Activated T-cell treated with anti-CD3 and anti-CD28 coated beads for 1 hour (primary cell): ENCODE measurements at regions not wholly inside any gene's neighbourhood (a gene's known extent, or its start where the extent isn't known, plus 50 kb on each side); places are given as distances from the start of the nearest gene placed in this dataset.
"Not testable (repeated sequence)": the region's sequence is repeated elsewhere in the genome, so short reads cannot be mapped to it uniquely, and the experiment has no call there.

Source experiments
- DNase-seq: peaks from one replicate; pipeline ENCODE4 v3.0.0-alpha.2; 2020; ENCODE audit warnings: low read depth

DNA sequence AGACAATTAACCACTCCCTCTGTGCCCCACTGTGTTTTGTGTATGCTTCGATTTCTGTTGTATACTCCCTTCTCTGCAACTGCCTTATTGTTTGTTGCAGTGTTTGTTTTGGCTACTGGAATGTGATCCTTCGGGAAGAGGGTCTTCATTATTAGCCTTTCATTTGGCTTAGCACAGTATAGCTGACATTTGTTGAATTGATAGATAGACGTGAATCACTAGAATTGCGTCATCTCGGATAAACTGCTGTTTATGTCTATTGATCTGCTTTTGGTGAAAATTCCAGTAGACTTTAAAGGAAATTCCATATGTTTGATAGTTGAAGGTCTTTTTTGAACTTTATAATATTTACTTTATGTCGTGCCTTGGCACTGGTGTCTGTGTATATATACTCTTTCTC is 189.9 kb upstream of the EYA4 start:
- DNase-seq: no peak

DNA sequence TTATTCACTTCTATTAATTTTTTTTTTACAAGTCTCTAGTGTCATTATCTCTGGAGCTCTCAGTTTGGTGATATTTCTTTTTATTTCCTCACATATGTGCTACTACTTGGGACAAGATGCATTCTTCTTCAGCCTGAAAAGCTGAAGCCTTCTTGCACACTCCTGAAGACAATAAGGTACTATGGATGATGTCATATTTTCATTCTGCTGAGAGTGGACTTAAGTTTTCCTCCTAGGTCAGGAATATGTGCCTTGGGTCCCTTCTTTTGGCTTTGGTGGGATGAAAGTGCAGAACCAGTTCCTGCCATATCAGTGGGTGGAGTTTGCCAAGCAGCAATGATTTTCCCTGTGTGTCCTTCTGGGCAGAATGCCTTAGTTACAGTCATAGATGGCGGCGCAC is 188.7 kb upstream of the EYA4 start:
- no peak for DNase-seq

DNA sequence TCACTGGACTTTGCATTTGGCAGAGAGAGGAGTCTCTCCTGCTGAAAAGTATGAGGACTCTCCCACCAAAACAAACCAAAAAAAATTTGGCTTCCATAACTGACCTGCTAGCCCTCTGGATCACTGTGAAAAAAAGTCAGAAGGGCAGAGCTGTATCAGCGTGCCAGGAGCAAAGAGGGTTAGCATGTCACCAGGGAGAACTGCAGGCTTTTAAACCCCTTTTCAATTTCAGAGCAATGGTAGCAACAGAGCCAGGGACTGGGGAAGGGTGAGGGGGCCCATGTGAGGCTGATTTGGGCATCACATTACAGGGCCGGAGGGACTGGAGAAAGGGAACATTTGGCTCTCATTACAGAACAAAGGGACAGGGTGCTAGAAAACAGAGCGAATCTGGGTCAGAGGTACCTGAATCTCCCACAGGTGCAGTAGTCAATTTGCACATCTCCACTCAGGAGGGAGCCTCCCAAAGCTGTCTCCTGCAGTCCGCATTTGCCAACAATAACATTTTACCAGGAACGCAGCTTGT is 185.7 kb upstream of the EYA4 start:
- DNase-seq: no peak

DNA sequence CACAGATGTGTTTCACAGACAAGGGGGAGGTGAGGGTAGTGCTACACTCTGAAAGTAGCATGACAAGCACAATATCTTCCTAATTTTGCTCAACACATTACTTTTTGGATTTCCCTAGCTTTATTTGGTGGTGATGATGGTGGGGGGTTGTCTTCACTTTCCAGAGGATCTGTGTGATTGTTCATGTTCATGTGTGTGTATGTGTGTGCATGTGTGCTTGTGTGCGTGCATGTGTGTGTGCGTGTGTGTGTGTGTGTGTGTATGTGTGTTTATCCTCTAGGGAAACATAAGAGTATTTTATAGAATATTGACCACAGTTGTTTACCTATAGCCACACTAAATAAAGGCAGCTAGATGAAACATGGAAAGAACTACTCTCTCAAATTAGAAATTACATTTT is 183.8 kb upstream of the EYA4 start:
- no peak for DNase-seq

DNA sequence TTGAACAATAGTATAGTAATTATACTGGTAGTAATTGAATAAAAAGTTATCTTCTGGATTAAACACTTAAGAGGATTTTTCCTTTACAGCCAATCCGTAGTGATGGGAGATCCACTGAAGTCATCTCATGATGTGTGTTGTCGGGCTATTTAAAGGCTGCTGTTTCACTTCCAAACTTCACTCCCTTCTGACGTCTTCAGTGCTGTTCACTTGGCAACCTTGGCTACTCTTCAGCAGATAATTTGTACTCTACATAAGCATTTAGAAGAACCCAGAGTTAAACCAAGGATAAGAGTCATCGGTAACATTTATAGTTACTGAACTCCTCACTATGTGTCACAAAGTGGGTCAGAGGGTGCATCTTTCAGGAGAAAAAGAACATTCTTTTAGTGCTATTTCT is 179.1 kb upstream of the EYA4 start:
- no peak for DNase-seq

DNA sequence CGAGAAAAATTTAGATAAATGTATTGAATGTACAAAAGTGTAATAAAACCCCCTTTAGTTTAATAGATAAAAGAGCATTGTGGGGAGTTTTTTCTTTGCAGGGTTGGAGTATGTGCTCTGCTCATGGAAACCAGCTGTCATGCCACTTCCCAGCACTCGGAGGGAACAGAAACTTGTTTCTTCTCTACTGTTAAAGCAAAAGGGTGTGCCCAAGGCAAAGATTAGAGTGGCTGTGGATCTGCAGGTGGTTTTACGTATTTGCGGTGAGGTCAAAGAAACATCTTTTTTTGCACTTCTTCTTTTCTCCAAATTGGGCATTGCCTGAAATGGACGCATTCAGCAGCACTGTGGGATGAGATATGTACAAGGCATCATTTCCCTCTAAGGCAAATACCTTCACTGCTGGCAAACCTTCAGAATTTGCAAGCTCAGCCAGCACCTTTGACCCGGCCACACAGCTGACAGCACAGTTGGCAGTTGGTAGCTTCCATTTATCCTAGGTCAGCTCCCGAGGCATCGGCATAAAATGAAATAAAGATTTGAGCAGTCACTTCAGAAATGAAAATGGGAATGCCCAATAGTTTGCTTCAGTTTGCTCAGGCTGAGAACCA is 178.4 kb upstream of the EYA4 start:
- no peak for DNase-seq

DNA sequence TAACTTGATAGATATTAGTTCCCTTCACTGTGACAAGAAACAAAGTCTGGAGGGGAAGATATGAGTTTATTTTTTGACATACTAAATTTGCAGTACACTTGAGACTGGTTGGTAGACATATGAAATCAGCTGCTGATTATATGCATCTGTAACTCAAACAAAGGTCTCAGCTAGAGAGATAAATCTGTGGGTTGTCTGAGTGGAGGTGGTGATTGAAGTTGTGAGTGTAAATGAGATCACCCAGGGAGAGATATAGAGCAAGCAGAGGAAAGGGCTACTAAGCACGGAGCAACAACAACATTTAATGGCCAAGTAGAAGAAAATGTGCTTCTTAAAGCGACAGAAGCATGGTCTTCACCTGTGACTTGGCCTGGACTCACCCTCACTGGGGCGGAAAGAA is 173.2 kb upstream of the EYA4 start:
- no peak for DNase-seq

DNA sequence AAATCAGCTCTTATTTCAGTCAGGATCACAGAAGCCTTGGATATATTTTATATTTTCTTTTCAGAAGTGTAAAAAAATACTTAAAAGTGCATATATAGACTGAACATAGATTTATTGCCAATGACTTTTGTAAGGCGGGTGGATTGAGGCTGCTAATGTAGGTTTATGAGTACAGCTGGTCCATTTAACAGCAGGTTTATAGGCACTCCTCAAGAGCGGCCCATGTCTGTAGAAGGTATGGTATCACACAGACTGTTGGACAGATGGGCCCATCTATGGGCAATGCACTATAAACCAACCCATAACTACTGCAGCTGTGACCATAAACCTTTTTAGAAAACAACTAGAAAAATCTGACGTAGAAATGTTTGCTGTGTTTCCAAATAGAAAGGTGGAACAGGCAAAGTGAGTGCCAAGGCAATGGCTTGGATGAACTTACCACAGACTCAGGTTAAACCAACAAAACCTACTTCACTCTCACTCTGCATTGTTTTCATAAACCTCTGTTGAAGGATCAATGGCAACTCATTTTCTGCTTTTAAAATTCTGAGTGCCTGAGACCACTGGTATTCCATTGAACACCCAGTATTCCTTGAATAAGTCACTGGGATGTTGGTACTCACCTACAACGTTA is 170.6 kb upstream of the EYA4 start:
- no peak for DNase-seq

DNA sequence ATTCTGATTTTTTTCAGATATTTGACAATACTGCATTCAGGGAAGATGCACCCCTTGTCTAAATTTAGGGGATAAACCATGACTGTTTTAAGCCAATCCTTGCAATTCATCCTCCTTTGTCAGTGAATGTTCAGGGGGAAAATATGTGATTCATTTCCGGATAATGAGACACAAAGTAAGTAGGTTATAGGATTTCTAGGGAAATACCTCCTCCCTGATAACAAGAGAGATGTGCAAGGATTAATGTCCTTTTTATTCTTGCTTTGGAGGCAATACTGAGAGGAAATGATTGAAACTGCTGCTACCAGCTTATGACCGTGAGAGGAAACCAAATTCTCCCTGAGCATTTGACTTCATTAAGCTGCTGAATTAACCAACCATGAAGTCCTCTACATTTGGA is 161.3 kb upstream of the EYA4 start:
- DNase-seq: no peak

DNA sequence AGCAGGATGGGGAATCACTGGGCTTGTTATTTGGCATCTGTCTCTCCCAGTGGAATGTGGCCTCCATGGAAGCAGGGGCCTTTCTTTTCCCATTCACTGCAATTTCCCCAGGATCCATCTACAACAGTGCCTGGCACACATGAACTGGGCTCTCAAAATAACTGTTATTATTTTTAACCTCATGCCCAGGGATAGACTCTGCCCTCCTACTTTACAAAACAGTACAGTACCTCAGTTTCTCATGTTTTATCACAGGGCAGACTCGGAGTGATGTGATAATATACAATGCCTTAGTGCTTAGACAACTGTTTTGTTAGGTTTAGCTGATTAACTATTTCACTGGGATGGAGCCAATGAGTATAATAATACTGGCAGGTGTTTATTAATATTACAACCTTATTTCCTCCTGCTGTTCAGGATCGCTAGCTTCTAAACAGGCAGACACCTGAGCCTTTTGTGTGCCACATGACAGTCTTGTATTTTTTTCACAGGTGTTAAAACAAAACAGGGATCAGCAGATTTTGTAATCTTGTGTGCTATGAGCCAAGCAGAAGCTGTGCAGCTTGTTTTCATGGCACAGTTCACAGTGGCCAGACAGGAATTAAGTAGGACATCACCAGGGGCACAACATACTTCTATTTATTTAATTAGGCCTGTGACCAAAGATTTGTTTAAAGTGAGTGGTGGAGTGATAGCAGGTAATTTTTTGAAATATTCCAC is 157.7 kb upstream of the EYA4 start:
- no peak for DNase-seq

DNA sequence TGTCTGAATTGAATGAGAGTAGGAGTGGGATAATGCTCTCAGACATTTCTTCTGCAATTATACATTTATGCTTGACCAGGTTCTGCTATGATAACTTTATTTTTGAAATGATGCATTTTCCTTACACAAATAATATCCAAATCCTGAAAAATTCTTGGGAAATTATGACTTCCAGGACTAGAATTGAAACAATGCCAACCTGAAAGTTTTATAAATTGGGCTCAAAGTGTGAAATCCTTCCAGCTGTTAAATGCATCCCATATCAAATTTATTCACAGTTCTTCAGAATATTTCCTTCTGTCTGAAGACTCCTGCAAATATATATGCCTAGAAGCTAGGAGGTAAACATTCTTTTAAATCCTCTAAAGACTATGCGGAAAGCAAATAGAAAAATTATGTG is 155.7 kb upstream of the EYA4 start:
- no peak for DNase-seq

DNA sequence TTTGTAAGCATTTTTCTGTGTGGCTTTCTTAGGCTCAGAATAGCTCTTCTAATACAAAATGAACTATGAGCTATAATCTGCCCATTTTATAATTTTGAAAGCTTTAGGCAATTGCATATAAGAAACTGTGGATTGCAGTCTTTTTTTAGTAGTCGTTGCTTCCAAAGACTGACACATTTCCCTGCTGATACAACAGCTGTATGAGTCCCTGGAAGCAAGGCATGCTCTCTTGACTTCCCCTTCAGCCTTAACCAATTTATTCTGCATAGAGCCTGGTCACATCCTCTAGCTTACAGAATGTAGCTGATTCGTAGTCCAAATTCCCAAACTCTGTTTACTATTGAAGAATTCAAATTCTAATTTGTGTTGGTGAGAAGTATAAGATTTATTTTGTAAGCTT is 155.3 kb upstream of the EYA4 start:
- DNase-seq: no peak

DNA sequence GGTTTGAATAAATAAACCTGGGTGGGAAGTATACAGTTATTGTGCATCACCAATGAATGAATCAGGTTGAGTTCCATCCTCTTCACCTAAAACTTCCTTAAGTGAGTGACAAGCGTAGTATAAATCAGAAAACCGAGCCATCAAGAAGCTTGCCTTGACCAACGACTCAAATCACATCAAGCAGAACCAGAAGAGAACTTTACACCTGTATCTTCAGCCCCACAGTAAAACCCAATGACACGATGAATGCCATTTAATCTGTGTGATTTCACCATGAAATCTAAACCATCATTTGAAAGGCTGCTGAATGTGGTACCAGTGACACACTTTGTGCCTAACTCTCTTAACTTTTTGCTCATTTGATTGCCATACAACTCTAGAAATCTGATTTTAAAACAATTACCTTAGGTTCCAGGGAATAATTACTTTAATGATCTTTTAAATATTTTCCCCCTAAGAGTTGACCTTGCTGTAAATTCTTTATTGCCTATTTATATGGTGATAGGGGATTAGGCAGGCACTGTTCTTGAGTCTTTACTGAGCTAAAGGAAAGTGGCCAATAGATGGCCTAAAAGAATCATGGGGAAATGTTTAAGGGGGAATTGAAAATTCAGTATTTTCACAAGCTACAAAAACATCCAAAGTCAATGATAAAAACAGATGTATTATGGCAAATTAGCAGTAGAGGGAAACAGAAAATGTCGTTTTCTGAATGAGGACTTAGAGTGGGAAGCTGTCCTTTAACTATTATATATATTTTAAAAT is 152.0 kb upstream of the EYA4 start:
- DNase-seq: no peak

DNA sequence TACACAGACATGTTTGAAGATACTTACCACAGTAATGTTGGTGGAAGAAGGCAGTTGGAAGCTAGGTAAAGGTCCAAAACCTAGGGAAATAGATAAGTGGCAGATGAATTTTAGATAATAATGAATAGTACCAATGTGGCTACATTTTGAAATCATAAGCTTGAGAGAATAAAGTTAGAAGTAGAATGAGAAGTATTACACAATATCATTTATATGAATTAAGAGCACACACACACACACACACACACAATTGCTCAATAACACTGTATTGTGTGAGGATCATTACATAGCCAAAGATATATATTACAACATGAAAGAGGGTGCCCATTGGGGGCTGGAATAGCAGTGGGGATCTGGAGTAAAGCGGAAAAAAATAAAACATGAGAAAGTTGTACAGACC is 149.0 kb upstream of the EYA4 start:
- no peak for DNase-seq

DNA sequence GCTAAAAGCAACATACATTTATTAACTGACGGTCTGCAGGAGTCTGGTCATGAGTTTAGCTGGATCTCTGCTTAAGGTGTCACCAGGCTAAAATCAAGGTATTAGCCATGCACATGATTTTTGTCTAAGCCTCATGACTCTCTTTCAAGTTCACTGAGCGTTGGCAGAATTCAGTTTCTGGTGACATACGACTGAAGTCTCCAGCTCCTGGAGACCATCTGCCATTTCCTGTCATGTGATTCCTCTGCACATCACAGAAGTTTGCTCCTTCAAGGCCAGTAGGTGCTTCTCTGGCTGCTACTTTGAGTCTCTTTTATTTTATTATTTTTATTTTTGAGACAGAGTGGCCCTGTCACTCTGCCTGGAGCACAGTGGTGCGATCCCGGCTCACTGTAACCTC is 148.4 kb upstream of the EYA4 start:
- DNase-seq: no peak

DNA sequence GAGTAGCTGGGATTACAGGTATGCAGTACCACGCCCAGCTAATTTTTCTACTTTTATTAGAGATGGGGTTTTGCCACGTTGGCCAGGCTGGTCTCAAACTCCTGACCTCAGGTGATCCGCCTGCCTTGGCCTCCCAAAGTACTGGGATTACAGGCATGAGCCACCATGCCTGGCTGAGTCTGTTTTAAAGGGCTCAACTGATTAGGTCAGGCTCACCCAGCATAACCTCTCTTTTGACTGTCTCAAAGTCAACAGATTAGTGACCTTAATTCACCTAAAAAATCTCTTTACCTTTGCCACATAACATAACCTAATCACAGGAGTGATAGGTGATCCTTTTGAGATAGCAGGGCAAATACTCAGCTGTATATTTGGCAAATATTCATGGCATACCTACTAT is 147.9 kb upstream of the EYA4 start:
- not testable (repeated sequence) for DNase-seq

DNA sequence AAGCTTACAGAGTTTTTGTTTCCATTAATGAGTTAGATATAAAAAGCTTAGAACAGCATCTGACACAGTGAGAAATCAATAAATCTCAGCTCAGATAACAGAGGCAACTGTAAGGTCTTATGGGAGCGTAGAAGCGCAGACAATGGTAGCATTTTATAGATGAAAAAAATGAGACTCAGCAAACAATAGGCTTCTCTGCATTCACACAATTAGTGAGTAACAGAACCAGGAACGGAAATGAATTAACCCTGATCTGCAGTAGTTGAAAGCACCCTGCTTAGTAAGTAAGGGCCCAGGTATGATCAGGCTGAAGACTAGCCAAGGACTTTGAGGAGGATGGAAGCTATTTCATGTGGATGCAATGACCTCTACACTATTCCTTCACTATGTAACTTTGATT is 147.2 kb upstream of the EYA4 start:
- no peak for DNase-seq

DNA sequence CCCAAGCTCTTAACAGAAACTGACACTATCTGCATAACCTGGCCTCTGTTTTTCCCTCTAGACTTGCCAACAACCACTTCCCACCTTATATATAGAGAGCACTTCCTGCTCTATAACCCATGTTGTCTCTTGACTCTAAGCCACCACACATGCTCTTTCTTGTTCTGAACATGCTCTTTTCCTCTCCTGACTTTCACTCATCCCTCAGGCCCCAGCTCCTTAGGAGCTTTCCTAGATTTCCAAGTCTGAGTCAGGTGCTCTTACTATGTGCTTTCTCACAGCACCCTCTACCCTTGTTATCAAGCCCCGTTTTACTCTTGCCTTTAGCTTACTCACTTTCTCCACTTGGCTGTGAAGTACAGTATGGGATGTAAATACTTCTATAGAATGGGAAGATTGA is 143.9 kb upstream of the EYA4 start:
- no peak for DNase-seq

DNA sequence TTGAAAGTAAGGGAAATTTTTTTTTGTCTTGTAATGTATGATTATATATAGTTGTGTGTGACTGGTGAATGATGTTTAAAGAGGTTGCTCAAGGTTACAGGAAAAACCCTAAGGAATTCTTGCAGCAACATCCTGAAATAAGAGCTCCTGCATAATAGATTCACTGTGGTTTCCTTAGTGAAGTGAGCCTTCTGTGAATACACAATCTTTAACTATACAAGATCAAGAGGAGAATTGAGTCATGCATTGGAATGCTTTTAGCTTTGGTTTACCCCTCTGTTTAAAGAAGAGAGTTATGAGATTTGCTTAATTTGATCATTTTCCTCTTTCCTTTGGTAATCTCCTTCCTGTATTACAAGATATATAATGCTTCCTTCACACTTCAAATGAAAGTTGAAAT is 141.6 kb upstream of the EYA4 start:
- DNase-seq: no peak

DNA sequence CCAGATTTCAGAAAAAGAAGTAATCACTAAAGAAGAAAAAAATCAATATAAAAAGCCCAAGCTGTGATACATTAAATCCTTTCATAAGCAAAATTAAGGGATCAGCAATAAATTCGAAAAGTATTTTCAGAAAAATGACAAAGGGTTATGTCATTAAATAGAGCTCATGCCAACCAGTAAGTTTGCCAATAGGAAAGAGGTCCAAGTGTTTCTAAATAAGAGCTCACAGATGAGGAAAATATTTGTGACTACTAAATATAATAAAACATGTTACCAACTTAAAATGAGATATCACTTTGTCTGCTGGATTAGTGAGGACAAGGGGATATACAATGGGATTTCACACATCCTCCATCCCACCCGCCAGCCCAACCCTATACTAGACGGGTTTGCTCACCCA is 140.3 kb upstream of the EYA4 start:
- DNase-seq: no peak

DNA sequence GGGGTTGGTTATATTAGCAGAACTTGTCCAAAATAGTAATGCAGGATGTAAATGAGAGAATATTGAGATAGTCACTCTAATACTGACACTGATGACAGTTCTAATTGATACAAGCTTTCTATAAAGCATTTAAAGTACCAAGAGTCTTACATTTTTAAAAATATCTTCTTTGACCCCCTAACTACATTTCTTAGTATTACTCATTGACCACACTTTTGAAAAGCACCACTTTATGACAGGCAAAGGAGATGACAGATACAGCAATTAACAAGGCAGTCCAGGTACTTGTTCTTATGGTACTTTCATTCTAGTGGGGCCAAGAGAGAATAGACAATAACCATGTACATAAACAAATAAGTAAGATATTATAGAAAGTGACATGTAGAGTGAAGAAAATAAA is 139.4 kb upstream of the EYA4 start:
- no peak for DNase-seq

DNA sequence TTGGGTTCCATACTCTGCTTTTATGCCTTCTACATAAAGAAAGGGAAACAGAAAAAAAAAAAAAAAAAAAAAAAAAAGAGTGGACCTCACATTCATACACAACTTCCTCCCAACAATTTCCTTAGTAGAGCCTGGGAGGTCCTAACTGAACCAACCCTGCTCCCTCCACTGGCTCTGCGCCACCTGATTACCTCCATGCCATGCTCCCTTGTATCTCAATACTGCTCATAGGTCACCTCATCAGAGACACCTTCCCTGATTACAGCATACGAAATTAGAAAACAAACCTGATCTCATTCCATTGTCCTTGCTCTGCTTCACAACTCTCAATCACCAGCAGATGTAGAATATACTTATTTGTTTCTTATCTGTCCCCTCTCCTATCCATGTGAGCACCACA is 134.2 kb upstream of the EYA4 start:
- no peak for DNase-seq

DNA sequence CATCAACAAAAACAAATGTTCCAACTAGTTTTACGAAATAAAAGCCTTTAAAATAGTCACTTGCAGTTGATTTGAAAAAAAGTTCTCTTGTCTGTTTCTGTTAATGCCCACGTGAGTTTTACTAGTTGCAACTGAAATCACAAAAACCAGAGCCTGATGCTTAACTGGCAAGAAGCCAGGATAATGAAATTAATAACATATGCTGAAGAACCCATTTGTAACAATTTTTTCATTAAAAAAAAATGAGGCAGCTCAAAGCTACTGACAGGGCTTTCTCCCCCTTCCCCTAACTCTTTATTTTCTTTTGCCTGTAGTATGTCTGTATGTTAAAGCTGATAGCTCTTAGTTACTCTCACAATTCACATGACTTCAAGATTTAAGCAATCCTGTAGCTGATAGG is 132.7 kb upstream of the EYA4 start:
- no peak for DNase-seq
